K562 (cell line): ENCODE measurements at regions not wholly inside any gene's neighbourhood (a gene's known extent, or its start where the extent isn't known, plus 50 kb on each side); places are given as distances from the start of the nearest gene placed in this dataset.

Experiments used
- ATAC-seq: fragments of 200-7000 bp; cut with Tn5 transposase; 3 replicates; pipeline ENCODE4 v1.9.1; 2020; ENCODE audit warnings: moderate library complexity
- BruUV-seq: library from RNA; stranded (reverse); fragments of 400-500 nt; replicated peaks from 2 replicates; lab custom pipeline; 2021; lab: Mats Ljungman, UMichigan
- CTCF ChIA-PET: fragments of 300-600 bp; formaldehyde crosslinking; extraction: SDS; loops from one replicate; lab custom pipeline; 2021; ENCODE audit warnings: low intra/inter-chr PET ratio; lab: Yijun Ruan, JAX
- POLR2A ChIA-PET: fragments of 300-600, 350-650 bp; sonication (Branson Sonifier 250); formaldehyde crosslinking; extraction: SDS; loops from one replicate; lab custom pipeline; 2021; ENCODE audit warnings: antibody characterized with exemption, inconsistent platforms; lab: Yijun Ruan, JAX
- DNase-seq, 4 experiments: peaks; one replicate each; pipeline versions ENCODE4 v3.0.0 to v3.0.0-alpha.2; 2011 to 2018; ENCODE audit warnings: low spot score in 3 of 4, mixed read lengths in 3 of 4; ENCODE audit errors: extremely low read depth in 1 of 4
- FAIRE-seq: peaks from 2 replicates; lab custom pipeline; 2011; peaks lifted over from hg19 to GRCh38; lab: Jason Lieb, UNC
- H2AFZ ChIP-seq: 2 replicates; pipeline ENCODE4 v1.6.0; 2011; ENCODE audit warnings: low read depth, low read length, control low read depth, inconsistent platforms
- H3K27ac ChIP-seq: fragments of 200-600 bp; 3 replicates; pipeline ENCODE4 v1.8.0; 2011; ENCODE audit warnings: low read depth, mild to moderate bottlenecking, control low read depth, inconsistent platforms, low read length, moderate library complexity, mixed read lengths; ENCODE audit errors: extremely low read depth
- H3K27me3 ChIP-seq, 2 experiments: fragments of 300-600 bp in 1 of 2; 2 replicates in 1 of 2; 3 replicates in 1 of 2; pipeline versions ENCODE4 v1.6.0 to v1.8.0; 2011; ENCODE audit warnings: inconsistent platforms in 2 of 2, low read length in 2 of 2, mild to moderate bottlenecking in 1 of 2, mixed read lengths in 1 of 2, moderate library complexity in 1 of 2; ENCODE audit not compliant: control insufficient read depth in 2 of 2, insufficient read depth in 2 of 2
- H3K36me3 ChIP-seq: fragments of 300-600 bp; 3 replicates; pipeline ENCODE4 v1.8.0; 2011; ENCODE audit warnings: mild to moderate bottlenecking, low read length, inconsistent platforms; ENCODE audit not compliant: control insufficient read depth, insufficient read depth
- H3K4me1 ChIP-seq, 2 experiments: fragments of 200-600 bp in 1 of 2; replicated peaks in 1 of 2; 2 replicates in 1 of 2; 3 replicates in 1 of 2; pipeline versions ENCODE4 v1.5.1 to v1.8.0; 2011; ENCODE audit warnings: inconsistent platforms in 2 of 2, low read length in 2 of 2, mild to moderate bottlenecking in 1 of 2, mixed read lengths in 1 of 2, moderate library complexity in 1 of 2; ENCODE audit not compliant: control insufficient read depth in 2 of 2, insufficient read depth in 2 of 2
- H3K4me2 ChIP-seq: 2 replicates; pipeline ENCODE4 v1.6.1; 2011; ENCODE audit warnings: low read length, control low read depth, inconsistent platforms, mixed read lengths; ENCODE audit not compliant: insufficient read depth
- H3K4me3 ChIP-seq: fragments of 200-600 bp; sonication (generic), shearing (Covaris generic); 2 replicates; pipeline ENCODE4 v1.5.1; 2016; ENCODE audit warnings: control low read depth, inconsistent platforms
- H3K79me2 ChIP-seq: fragments of 200-600 bp; 3 replicates; pipeline ENCODE4 v1.8.0; 2011; ENCODE audit warnings: low read length, inconsistent platforms; ENCODE audit not compliant: control insufficient read depth, insufficient read depth
- H3K9ac ChIP-seq, 2 experiments: 2 replicates each; pipeline versions ENCODE4 v1.6.0 to v1.6.1; 2011; ENCODE audit warnings: low read depth in 2 of 2, low read length in 2 of 2, control low read depth in 1 of 2, inconsistent platforms in 1 of 2, mild to moderate bottlenecking in 1 of 2, mixed read lengths in 1 of 2; ENCODE audit not compliant: insufficient read depth in 1 of 2
- H3K9me1 ChIP-seq: one replicate; pipeline ENCODE4 v1.6.0; 2011; ENCODE audit warnings: inconsistent platforms, mild to moderate bottlenecking, low read length, moderate library complexity; ENCODE audit not compliant: control insufficient read depth, insufficient read depth
- H3K9me3 ChIP-seq: replicated peaks from 2 replicates; pipeline ENCODE4 v1.5.1; 2011; ENCODE audit warnings: low read depth, low read length, inconsistent platforms; ENCODE audit not compliant: control insufficient read depth, insufficient read depth
- H4K20me1 ChIP-seq: replicated peaks from 2 replicates; pipeline ENCODE4 v1.6.1; 2011; ENCODE audit warnings: low read length, inconsistent platforms, mixed read lengths; ENCODE audit not compliant: control insufficient read depth, insufficient read depth
- DNMT1 ChIP-seq: fragments of 450-650 bp; IDR thresholded peaks from 2 replicates; pipeline ENCODE4 v1.6.1; 2016; ENCODE audit warnings: antibody characterized with exemption, mild to moderate bottlenecking
- ETS1 ChIP-seq: conservative IDR thresholded peaks from 2 replicates; pipeline ENCODE4 v1.6.1; 2011; ENCODE audit warnings: low read depth, mild to moderate bottlenecking, low read length; ENCODE audit not compliant: control insufficient read depth
- HBP1 ChIP-seq: fragments of 450-650 bp; formaldehyde crosslinking; IDR thresholded peaks from 2 replicates; pipeline ENCODE4 v1.4.0; 2022; ENCODE audit warnings: missing genetic modification characterization
- IRF2 ChIP-seq: sonication (generic); formaldehyde crosslinking; IDR thresholded peaks from 2 replicates; pipeline ENCODE4 v1.8.1; 2022; ENCODE audit warnings: mild to moderate bottlenecking, missing genetic modification reagents
- KLF10 ChIP-seq: fragments of 250-450 bp; sonication (Bioruptor Pico); IDR thresholded peaks from 2 replicates; pipeline ENCODE4 v1.6.1; 2021; ENCODE audit warnings: matching md5 sums
- NFXL1 ChIP-seq: fragments of 450-650 bp; formaldehyde crosslinking; IDR thresholded peaks from 2 replicates; pipeline ENCODE4 v1.4.0; 2021; ENCODE audit warnings: mild to moderate bottlenecking
- POLR2G ChIP-seq: fragments of 200-400 bp; formaldehyde crosslinking; IDR thresholded peaks from 2 replicates; pipeline ENCODE4 v1.6.1; 2017; ENCODE audit warnings: low read depth, mild to moderate bottlenecking, antibody characterized with exemption, low read length, moderate library complexity
- PRDM10 ChIP-seq: fragments of 450-650 bp; IDR thresholded peaks from 2 replicates; pipeline ENCODE4 v1.6.1; 2018; ENCODE audit not compliant: partially characterized antibody
- SIX5 ChIP-seq, 2 experiments: IDR thresholded peaks; 2 replicates each; pipeline ENCODE4 v1.6.1; 2011; ENCODE audit warnings: low read length in 2 of 2, borderline replicate concordance in 1 of 2, low read depth in 1 of 2, mild to moderate bottlenecking in 1 of 2, moderate library complexity in 1 of 2; ENCODE audit not compliant: insufficient read depth in 1 of 2
- ZNF239 ChIP-seq: fragments of 250-450 bp; sonication (Bioruptor Pico); IDR thresholded peaks from 2 replicates; pipeline ENCODE4 v1.4.0; 2020; ENCODE audit warnings: mild to moderate bottlenecking
- ZNF586 ChIP-seq: fragments of 450-650 bp; formaldehyde crosslinking; conservative IDR thresholded peaks from 2 replicates; pipeline ENCODE4 v1.4.0; 2020; ENCODE audit warnings: mild to moderate bottlenecking, moderate library complexity
- ZNF655 ChIP-seq: fragments of 250-450 bp; sonication (Bioruptor Pico); IDR thresholded peaks from 2 replicates; pipeline ENCODE4 v1.5.0; 2021
- WGBS: fragments of 100-300 bp; shearing (Covaris generic); methylation state at CpG from one replicate; pipeline ENCODE4 v1.1.6; 2016; ENCODE audit warnings: low coverage, mixed read lengths; ENCODE audit not compliant: insufficient coverage; ENCODE audit errors: missing lambda C conversion rate; 5-methylcytosine and 5-hydroxymethylcytosine counted together
- in situ Hi-C: fragments of 300-500 bp; cut with MboI; formaldehyde crosslinking; loops from 4 replicates; pipeline ENCODE4 v1.15.0; 2018; ENCODE audit warnings: inconsistent platforms, mixed read lengths
- intact Hi-C: fragments of 100-400 bp; cut with micrococcal nuclease; formaldehyde crosslinking; loops from 2 replicates; pipeline ENCODE4 v1.14.2; 2022

GRCh38 chr2:16330571-16330970, 335.1 kb downstream of the CYRIA start:
- no peak overlapping the region for H3K4me3 ChIP-seq
- H3K36me3 ChIP-seq: no peaks in the 10 kb centered on the region
- no TSS peak for BruUV-seq
- no peaks in the 10 kb centered on the region for H3K9me1 ChIP-seq
- no peaks in the 10 kb centered on the region for H3K79me2 ChIP-seq
- no peaks in the 10 kb centered on the region for H3K4me1 ChIP-seq
- FAIRE-seq (no peak), ATAC-seq (no peak), DNase-seq (no peak)
- in situ Hi-C loops (no loop called here), intact Hi-C loops (no loop called here)
- H3K9ac ChIP-seq: no peak overlapping the region
- peaks cover 0 to 15% of the 10 kb centered on the region in 2 experiments; a peak in 3 of 5 replicates for H3K27me3 ChIP-seq
- no peaks in the 10 kb centered on the region for H3K9me3 ChIP-seq
- WGBS: 1% methylated on average over 7 of the region's 10 CpGs
- ChIA-PET POLR2A (interaction anchor here (0.8 kb wide), 1 partner anchor 48 kb away, joined by 4 read pairs; no protein-coding TSS in a partner anchor), CTCF (no interaction called here)
- no peak overlapping the region for H3K27ac ChIP-seq
- H2AFZ ChIP-seq: no peak overlapping the region
- H3K4me2 ChIP-seq: no peak overlapping the region
- 0 out of 2 replicates have a peak, but pooled peaks cover 3% of the 10 kb centered on the region for H4K20me1 ChIP-seq
- no peak for TF ChIP-seq DNMT1
- TF ChIP-seq ZNF586 (CRISPR knock-in tag): no peak
- TF ChIP-seq KLF10 (CRISPR knock-in tag): no peak
- no peak for TF ChIP-seq PRDM10
- no peak for TF ChIP-seq IRF2
- TF ChIP-seq SIX5 (IDR thresholded peaks at IDR 0.05; ENCODE audit: borderline replicate concordance in 1 of 2, insufficient read depth in 1 of 2, low read depth in 1 of 2, low read length in 2 of 2): no peak
- no peak for TF ChIP-seq ETS1
- no peak for TF ChIP-seq ZNF655 (CRISPR knock-in tag)
- TF ChIP-seq ZNF239 (CRISPR knock-in tag): no peak
- no peak for TF ChIP-seq POLR2G
- no peak for TF ChIP-seq HBP1
- TF ChIP-seq NFXL1 (CRISPR knock-in tag): no peak
